HG02943 (cell line): ENCODE measurements at regions not wholly inside any gene's neighbourhood (a gene's known extent, or its start where the extent isn't known, plus 50 kb on each side); places are given as distances from the start of the nearest gene placed in this dataset.

Experiments used
- ATAC-seq: cut with Tn5 transposase; IDR thresholded peaks from one replicate; pipeline ENCODE4 v1.9.1; 2021; ENCODE audit warnings: mild to moderate bottlenecking, low read depth, moderate library complexity; ENCODE audit not compliant: unreplicated experiment

DNA sequence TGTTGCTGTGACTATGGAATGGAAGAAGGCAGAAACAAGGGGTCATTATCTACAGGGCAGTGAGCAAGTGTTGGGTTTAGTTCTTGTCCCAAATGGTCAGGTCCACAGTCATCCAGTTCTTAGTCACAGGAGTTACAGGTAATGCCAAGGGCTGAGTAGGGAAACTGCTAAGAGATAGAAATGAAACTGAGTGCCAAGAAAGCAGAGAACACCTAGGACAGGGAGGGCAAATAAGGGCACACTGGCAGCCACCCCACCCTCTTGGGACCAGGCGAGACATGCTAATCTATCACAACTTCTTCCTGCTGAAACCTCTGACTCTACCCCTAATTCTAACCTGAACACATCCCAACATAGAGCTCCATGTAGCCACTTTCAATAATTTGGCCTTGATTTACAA, 103.2 kb downstream of the KLF4 start:
- ATAC-seq: no peak
